SU-DHL-6 (cell line): ENCODE measurements at regions not wholly inside any gene's neighbourhood (a gene's known extent, or its start where the extent isn't known, plus 50 kb on each side); places are given as distances from the start of the nearest gene placed in this dataset.
A peak's percentile ranks its signal among the peaks of the same experiment; 100 is the strongest.
"Not testable (repeated sequence)": the region's sequence is repeated elsewhere in the genome, so short reads cannot be mapped to it uniquely, and the experiment has no call there.

ENCODE experiments used
- H2AFZ ChIP-seq: fragments of 200-600 bp; sonication (generic); 2 replicates; pipeline ENCODE4 v1.6.1; 2014; ENCODE audit warnings: low read depth, mild to moderate bottlenecking, moderate library complexity, mixed read lengths, antibody characterized with exemption, low read length; ENCODE audit not compliant: severe bottlenecking
- H3F3A ChIP-seq: fragments of 200-600 bp; shearing (Covaris generic); 2 replicates; pipeline ENCODE4 v1.6.0; 2016; ENCODE audit warnings: antibody characterized with exemption, mild to moderate bottlenecking; ENCODE audit not compliant: insufficient read depth
- H3K27ac ChIP-seq: fragments of 200-600 bp; sonication (generic); 2 replicates; pipeline ENCODE4 v1.5.1; 2016; ENCODE audit warnings: low read depth, mild to moderate bottlenecking, low read length, moderate library complexity, mixed read lengths
- H3K27me3 ChIP-seq: fragments of 200-600 bp; sonication (generic), shearing (Covaris generic); 2 replicates; pipeline ENCODE4 v1.6.0; 2014; ENCODE audit warnings: mild to moderate bottlenecking, low read length
- H3K36me3 ChIP-seq: fragments of 200-600 bp; sonication (generic); 2 replicates; pipeline ENCODE4 v1.6.1; 2014; ENCODE audit warnings: mild to moderate bottlenecking, low read length, mixed read lengths
- H3K4me2 ChIP-seq: fragments of 300-600, 200-600 bp; shearing (Covaris generic), sonication (generic); 2 replicates; pipeline ENCODE4 v1.6.0; 2014; ENCODE audit warnings: low read length, low read depth, mild to moderate bottlenecking; ENCODE audit not compliant: poor library complexity, severe bottlenecking
- H3K4me3 ChIP-seq: fragments of 200-600 bp; sonication (generic); 2 replicates; pipeline ENCODE4 v1.5.1; 2014; ENCODE audit warnings: antibody characterized with exemption, low read length, mild to moderate bottlenecking, mixed read lengths; ENCODE audit not compliant: insufficient read depth, poor library complexity, severe bottlenecking
- H3K79me2 ChIP-seq: fragments of 200-600 bp; sonication (generic); 2 replicates; pipeline ENCODE4 v1.6.1; 2014; ENCODE audit warnings: mild to moderate bottlenecking, low read length, moderate library complexity; ENCODE audit not compliant: insufficient read depth
- H3K9ac ChIP-seq: fragments of 200-600 bp; sonication (generic); 2 replicates; pipeline ENCODE4 v1.7.0; 2014; ENCODE audit warnings: mild to moderate bottlenecking, low read length
- H3K9me2 ChIP-seq: fragments of 200-600 bp; sonication (generic); replicated peaks from 2 replicates; pipeline ENCODE4 v1.6.1; 2014; ENCODE audit warnings: low read length; ENCODE audit not compliant: insufficient read depth
- H3K9me3 ChIP-seq: fragments of 200-600 bp; sonication (generic); 2 replicates; pipeline ENCODE4 v1.6.1; 2014; ENCODE audit warnings: low read length, mixed read lengths; ENCODE audit not compliant: insufficient read depth
- H4K20me1 ChIP-seq: fragments of 200-600 bp; sonication (generic); 2 replicates; pipeline ENCODE4 v1.6.1; 2014; ENCODE audit warnings: low read depth, mild to moderate bottlenecking, antibody characterized with exemption, low read length, moderate library complexity, mixed read lengths
- CTCF ChIP-seq: fragments of 200-600 bp; sonication (generic); IDR thresholded peaks from one replicate; pipeline ENCODE4 v1.5.1; 2017; ENCODE audit warnings: antibody characterized with exemption, mild to moderate bottlenecking, low read length, moderate library complexity; ENCODE audit not compliant: insufficient read depth, poor library complexity, severe bottlenecking
- EZH2phosphoT487 ChIP-seq: fragments of 200-600 bp; sonication (generic), shearing (Covaris generic); conservative IDR thresholded peaks from 2 replicates; pipeline ENCODE4 v1.6.1; 2018; ENCODE audit warnings: mild to moderate bottlenecking, antibody characterized with exemption, low read length, moderate library complexity, mixed read lengths

GRCh38 chrX:4547213-4547836 lies 833.9 kb upstream of the PRKX start:
- no peaks in the 10 kb centered on the region for H4K20me1 ChIP-seq
- no peak overlapping the region for H3K4me3 ChIP-seq
- TF ChIP-seq CTCF (peak; percentile 45), EZH2phosphoT487 (no peak)
- H3K9me3 ChIP-seq = no peaks in the 10 kb centered on the region
- no peak overlapping the region for H2AFZ ChIP-seq
- H3K27ac ChIP-seq = no peak overlapping the region
- no peaks in the 10 kb centered on the region for H3K27me3 ChIP-seq
- no peak overlapping the region for H3K4me2 ChIP-seq
- H3K79me2 ChIP-seq = no peaks in the 10 kb centered on the region
- H3K9ac ChIP-seq = no peak overlapping the region
- no peaks in the 10 kb centered on the region for H3F3A ChIP-seq
- H3K36me3 ChIP-seq = no peaks in the 10 kb centered on the region
- no peaks in the 10 kb centered on the region for H3K9me2 ChIP-seq

- H3K9me2 ChIP-seq, H3K36me3 ChIP-seq, H3K27ac ChIP-seq, H3K4me3 ChIP-seq, H4K20me1 ChIP-seq, H3F3A ChIP-seq, H3K27me3 ChIP-seq, H3K9me3 ChIP-seq, H2AFZ ChIP-seq, H3K9ac ChIP-seq, H3K4me2 ChIP-seq, H3K79me2 ChIP-seq: not testable (repeated sequence)
Observed at GRCh38 chrX:4546178-4546577, 832.7 kb upstream of the PRKX start.

GRCh38 chrX:4528247-4528646 lies 814.8 kb upstream of the PRKX start:
- Histone ChIP-seq H2AFZ (no peak overlapping the region), H3K79me2 (no peaks in the 10 kb centered on the region), H3F3A (no peaks in the 10 kb centered on the region), H3K9me2 (no peaks in the 10 kb centered on the region), H3K36me3 (no peaks in the 10 kb centered on the region), H3K27me3 (no peaks in the 10 kb centered on the region), H4K20me1 (no peaks in the 10 kb centered on the region), H3K4me3 (no peak overlapping the region), H3K9me3 (no peaks in the 10 kb centered on the region), H3K9ac (no peak overlapping the region), H3K27ac (no peak overlapping the region), H3K4me2 (no peak overlapping the region)
- no peak for TF ChIP-seq CTCF
- no peak for TF ChIP-seq EZH2phosphoT487

- H3K36me3 ChIP-seq = no peaks in the 10 kb centered on the region
- no peak overlapping the region for H3K4me2 ChIP-seq
- H3K4me3 ChIP-seq = no peak overlapping the region
- no peaks in the 10 kb centered on the region for H3K27me3 ChIP-seq
- H2AFZ ChIP-seq = no peak overlapping the region
- no peak overlapping the region for H3K27ac ChIP-seq
- H3K9me3 ChIP-seq = no peaks in the 10 kb centered on the region
- H3K9ac ChIP-seq = no peak overlapping the region
- H3K79me2 ChIP-seq = no peaks in the 10 kb centered on the region
- no peaks in the 10 kb centered on the region for H4K20me1 ChIP-seq
- no peaks in the 10 kb centered on the region for H3K9me2 ChIP-seq
- H3F3A ChIP-seq = no peaks in the 10 kb centered on the region
- TF ChIP-seq EZH2phosphoT487 = no peak
- no peak for TF ChIP-seq CTCF
Observed at GRCh38 chrX:4485912-4486311, 772.5 kb upstream of the PRKX start.
